HCT116 (cell line): ENCODE measurements at regions not wholly inside any gene's neighbourhood (a gene's known extent, or its start where the extent isn't known, plus 50 kb on each side); places are given as distances from the start of the nearest gene placed in this dataset.

Source experiments
- ATAC-seq: fragments of 200-7000 bp; cut with Tn5 transposase; 2 replicates; pipeline ENCODE4 v1.9.1; 2020; ENCODE audit warnings: mild to moderate bottlenecking, moderate library complexity
- BruUV-seq: library from RNA; stranded (reverse); fragments of 400-500 nt; replicated peaks from 2 replicates; lab custom pipeline; 2021; lab: Mats Ljungman, UMichigan
- CTCF ChIA-PET: fragments of 300-600 bp; sonication (Branson Sonifier 250); formaldehyde crosslinking; loops from one replicate; lab custom pipeline; 2021; ENCODE audit warnings: antibody characterized with exemption; lab: Charles Lee
- POLR2A ChIA-PET: fragments of 300-600, 350-600 bp; sonication (Branson Sonifier 250); formaldehyde crosslinking; loops from one replicate; lab custom pipeline; 2021; ENCODE audit warnings: antibody characterized with exemption; lab: Charles Lee
- RAD21 ChIA-PET, 2 experiments: fragments of 300-600 bp; sonication (Branson Sonifier 250); formaldehyde crosslinking; loops; one replicate each; lab custom pipeline; 2023; ENCODE audit warnings: low total read pairs in 2 of 2; ENCODE audit not compliant: uncharacterized antibody in 2 of 2, unreplicated experiment in 2 of 2, low non-redundant PET in 1 of 2; lab: Charles Lee
- DNase-seq: peaks from one replicate; pipeline ENCODE4 v3.0.0-alpha.2; 2010; ENCODE audit warnings: low read depth, low spot score
- H2AFZ ChIP-seq: fragments of 200-600 bp; shearing (Covaris generic), sonication (generic); 2 replicates; pipeline ENCODE4 v1.6.1; 2017; ENCODE audit warnings: low read depth, mixed run types, mixed read lengths, antibody characterized with exemption, low read length; ENCODE audit not compliant: poor library complexity, severe bottlenecking
- H3K27ac ChIP-seq: 2 replicates; pipeline ENCODE4 v1.5.1; 2012; ENCODE audit warnings: low read depth, low read length
- H3K27me3 ChIP-seq: fragments of 200-600 bp; sonication (generic); 2 replicates; pipeline ENCODE4 v1.6.1; 2016; ENCODE audit warnings: mixed run types, low read length, mixed read lengths; ENCODE audit not compliant: insufficient read depth
- H3K36me3 ChIP-seq, 2 experiments: fragments of 200-500 bp in 1 of 2; fragments of 200-600 bp in 1 of 2; sonication (Bioruptor generic) in 1 of 2; sonication (generic) in 1 of 2; 2 replicates each; pipeline versions ENCODE4 v1.5.1 to v1.6.1; 2014 to 2016; ENCODE audit warnings: low read length in 2 of 2, inconsistent platforms in 1 of 2, mixed read lengths in 1 of 2, mixed run types in 1 of 2; ENCODE audit not compliant: insufficient read depth in 2 of 2, control insufficient read depth in 1 of 2
- H3K4me1 ChIP-seq, 2 experiments: fragments of 200-600 bp in 1 of 2; sonication (generic) in 1 of 2; 2 replicates each; pipeline versions ENCODE4 v1.5.1 to v1.6.1; 2012 to 2017; ENCODE audit warnings: low read length in 2 of 2, inconsistent platforms in 1 of 2, mild to moderate bottlenecking in 1 of 2, mixed read lengths in 1 of 2, mixed run types in 1 of 2, moderate library complexity in 1 of 2; ENCODE audit not compliant: insufficient read depth in 2 of 2, control insufficient read depth in 1 of 2
- H3K4me2 ChIP-seq: fragments of 200-600 bp; sonication (generic); 2 replicates; pipeline ENCODE4 v1.6.1; 2017; ENCODE audit warnings: mixed run types, low read length, mixed read lengths
- H3K4me3 ChIP-seq, 2 experiments: fragments of 200-600 bp in 1 of 2; sonication (generic) in 1 of 2; replicated peaks in 1 of 2; 2 replicates each; pipeline ENCODE4 v1.5.1; 2011 to 2016; ENCODE audit warnings: low read length in 2 of 2, control low read depth in 1 of 2, low read depth in 1 of 2, mild to moderate bottlenecking in 1 of 2, mixed read lengths in 1 of 2, mixed run types in 1 of 2
- H3K79me2 ChIP-seq: fragments of 200-600 bp; sonication (generic); 2 replicates; pipeline ENCODE4 v1.6.1; 2017; ENCODE audit warnings: mild to moderate bottlenecking, mixed run types, low read length, moderate library complexity, mixed read lengths; ENCODE audit not compliant: insufficient read depth
- H3K9ac ChIP-seq: fragments of 200-600 bp; sonication (generic); 2 replicates; pipeline ENCODE4 v1.6.1; 2016; ENCODE audit warnings: low read length, mixed read lengths
- H3K9me2 ChIP-seq: fragments of 200-600 bp; sonication (generic), shearing (Covaris generic); 2 replicates; pipeline ENCODE4 v1.6.1; 2017; ENCODE audit warnings: mixed run types, mild to moderate bottlenecking, moderate library complexity; ENCODE audit not compliant: insufficient read depth
- H3K9me3 ChIP-seq, 2 experiments: fragments of 200-500 bp in 1 of 2; fragments of 200-600 bp in 1 of 2; sonication (Bioruptor generic) in 1 of 2; sonication (generic) in 1 of 2; 2 replicates each; pipeline ENCODE4 v1.6.1; 2014 to 2017; ENCODE audit warnings: low read length in 2 of 2, mixed read lengths in 2 of 2, inconsistent platforms in 1 of 2, low read depth in 1 of 2, mild to moderate bottlenecking in 1 of 2, mixed run types in 1 of 2, moderate library complexity in 1 of 2; ENCODE audit not compliant: control insufficient read depth in 1 of 2, insufficient read depth in 1 of 2
- H4K20me1 ChIP-seq: fragments of 200-600 bp; sonication (generic), shearing (Covaris generic); 2 replicates; pipeline ENCODE4 v1.6.1; 2017; ENCODE audit warnings: mixed run types, mild to moderate bottlenecking, moderate library complexity; ENCODE audit not compliant: insufficient read depth
- FOSL1 ChIP-seq: IDR thresholded peaks from 2 replicates; pipeline ENCODE4 v1.6.1; 2012; ENCODE audit warnings: low read depth
- SIN3A ChIP-seq: IDR thresholded peaks from 2 replicates; pipeline ENCODE4 v1.6.1; 2012; ENCODE audit warnings: low read depth
- SP1 ChIP-seq: IDR thresholded peaks from 2 replicates; pipeline ENCODE4 v1.6.1; 2012; ENCODE audit warnings: low read depth
- SRF ChIP-seq: IDR thresholded peaks from 2 replicates; pipeline ENCODE4 v1.6.1; 2012; ENCODE audit warnings: low read depth
- YY1 ChIP-seq: IDR thresholded peaks from 2 replicates; pipeline ENCODE4 v1.6.1; 2011; ENCODE audit warnings: low read length, low read depth, moderate library complexity, mild to moderate bottlenecking; ENCODE audit not compliant: insufficient replicate concordance; ENCODE audit errors: extremely low read depth
- intact Hi-C: fragments of 100-400 bp; cut with micrococcal nuclease; formaldehyde crosslinking; loops from 2 replicates; pipeline ENCODE4 v1.10.0; 2022
- TF ChIP-seq, protein P1 (sequence below): IDR thresholded peaks from 2 replicates; pipeline ENCODE4 v1.6.1; 2012
- TF ChIP-seq, protein P2 (sequence below): IDR thresholded peaks from 2 replicates; pipeline ENCODE4 v1.6.1; 2012
- TF ChIP-seq, protein P3 (sequence below): IDR thresholded peaks from 2 replicates; pipeline ENCODE4 v1.6.1; 2012; ENCODE audit warnings: low read depth

DNA sequence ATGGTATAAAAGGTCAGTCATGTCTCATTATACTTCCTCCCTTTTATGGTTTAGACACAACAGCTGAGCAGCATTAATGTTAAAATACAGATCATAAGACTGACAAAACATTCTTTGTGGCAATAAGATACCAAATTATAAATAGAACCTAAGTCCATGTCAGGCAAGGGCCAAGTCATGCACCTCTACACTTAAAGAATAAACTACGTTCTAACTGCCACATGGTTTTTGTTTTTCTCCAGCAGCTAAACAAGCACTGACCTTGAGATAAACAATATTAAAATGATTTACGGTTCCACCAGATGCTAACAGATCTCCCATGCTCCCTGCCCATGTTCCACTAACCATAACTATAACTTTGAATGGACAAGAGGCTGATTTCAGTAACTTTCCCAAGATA is 368.6 kb upstream of the TFPI start:
- H4K20me1 ChIP-seq: no peaks in the 10 kb centered on the region
- H3K4me3 ChIP-seq: no peak overlapping the region
- BruUV-seq: no TSS peak
- TF ChIP-seq YY1 (no peak), FOSL1 (no peak), SRF (no peak), SIN3A (no peak), SP1 (no peak)
- TF ChIP-seq, protein P1, sequence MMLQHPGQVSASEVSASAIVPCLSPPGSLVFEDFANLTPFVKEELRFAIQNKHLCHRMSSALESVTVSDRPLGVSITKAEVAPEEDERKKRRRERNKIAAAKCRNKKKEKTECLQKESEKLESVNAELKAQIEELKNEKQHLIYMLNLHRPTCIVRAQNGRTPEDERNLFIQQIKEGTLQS: no peak
- TF ChIP-seq, protein P2, sequence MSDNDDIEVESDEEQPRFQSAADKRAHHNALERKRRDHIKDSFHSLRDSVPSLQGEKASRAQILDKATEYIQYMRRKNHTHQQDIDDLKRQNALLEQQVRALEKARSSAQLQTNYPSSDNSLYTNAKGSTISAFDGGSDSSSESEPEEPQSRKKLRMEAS: no peak
- TF ChIP-seq, protein P3, sequence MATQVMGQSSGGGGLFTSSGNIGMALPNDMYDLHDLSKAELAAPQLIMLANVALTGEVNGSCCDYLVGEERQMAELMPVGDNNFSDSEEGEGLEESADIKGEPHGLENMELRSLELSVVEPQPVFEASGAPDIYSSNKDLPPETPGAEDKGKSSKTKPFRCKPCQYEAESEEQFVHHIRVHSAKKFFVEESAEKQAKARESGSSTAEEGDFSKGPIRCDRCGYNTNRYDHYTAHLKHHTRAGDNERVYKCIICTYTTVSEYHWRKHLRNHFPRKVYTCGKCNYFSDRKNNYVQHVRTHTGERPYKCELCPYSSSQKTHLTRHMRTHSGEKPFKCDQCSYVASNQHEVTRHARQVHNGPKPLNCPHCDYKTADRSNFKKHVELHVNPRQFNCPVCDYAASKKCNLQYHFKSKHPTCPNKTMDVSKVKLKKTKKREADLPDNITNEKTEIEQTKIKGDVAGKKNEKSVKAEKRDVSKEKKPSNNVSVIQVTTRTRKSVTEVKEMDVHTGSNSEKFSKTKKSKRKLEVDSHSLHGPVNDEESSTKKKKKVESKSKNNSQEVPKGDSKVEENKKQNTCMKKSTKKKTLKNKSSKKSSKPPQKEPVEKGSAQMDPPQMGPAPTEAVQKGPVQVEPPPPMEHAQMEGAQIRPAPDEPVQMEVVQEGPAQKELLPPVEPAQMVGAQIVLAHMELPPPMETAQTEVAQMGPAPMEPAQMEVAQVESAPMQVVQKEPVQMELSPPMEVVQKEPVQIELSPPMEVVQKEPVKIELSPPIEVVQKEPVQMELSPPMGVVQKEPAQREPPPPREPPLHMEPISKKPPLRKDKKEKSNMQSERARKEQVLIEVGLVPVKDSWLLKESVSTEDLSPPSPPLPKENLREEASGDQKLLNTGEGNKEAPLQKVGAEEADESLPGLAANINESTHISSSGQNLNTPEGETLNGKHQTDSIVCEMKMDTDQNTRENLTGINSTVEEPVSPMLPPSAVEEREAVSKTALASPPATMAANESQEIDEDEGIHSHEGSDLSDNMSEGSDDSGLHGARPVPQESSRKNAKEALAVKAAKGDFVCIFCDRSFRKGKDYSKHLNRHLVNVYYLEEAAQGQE: no peak
- TF ChIP-seq, all 23 proteins: peak for 0
- H3K27ac ChIP-seq: no peak overlapping the region
- H3K79me2 ChIP-seq: no peaks in the 10 kb centered on the region
- H3K9ac ChIP-seq: no peak overlapping the region
- H3K4me1 ChIP-seq: no peaks in the 10 kb centered on the region
- intact Hi-C loops: no loop called here
- ChIA-PET RAD21 (no interaction called here), CTCF (no interaction called here), POLR2A (no interaction called here)
- ATAC-seq (no peak), DNase-seq (no peak)
- H3K9me3 ChIP-seq: no peaks in the 10 kb centered on the region
- H3K4me2 ChIP-seq: no peak overlapping the region
- no peaks in the 10 kb centered on the region for H3K36me3 ChIP-seq
- H3K27me3 ChIP-seq: no peaks in the 10 kb centered on the region
- no peak overlapping the region for H2AFZ ChIP-seq
- H3K9me2 ChIP-seq: no peaks in the 10 kb centered on the region
